HG03095 (cell line): ENCODE measurements at regions not wholly inside any gene's neighbourhood (a gene's known extent, or its start where the extent isn't known, plus 50 kb on each side); places are given as distances from the start of the nearest gene placed in this dataset.
"Not testable (repeated sequence)": the region's sequence is repeated elsewhere in the genome, so short reads cannot be mapped to it uniquely, and the experiment has no call there.

Experiments used
- ATAC-seq: cut with Tn5 transposase; IDR thresholded peaks from one replicate; pipeline ENCODE4 v1.9.1; 2021; ENCODE audit warnings: moderate library complexity; ENCODE audit not compliant: unreplicated experiment

GRCh38 chr3:26108846-26109489 lies 319.1 kb downstream of the OXSM start:
- ATAC-seq: no peak

- ATAC-seq: no peak
Measured at GRCh38 chr3:26114851-26115250, 325.0 kb downstream of the OXSM start.

GRCh38 chr3:26118165-26118564 lies 328.3 kb downstream of the OXSM start:
- ATAC-seq: no peak

GRCh38 chr3:26132942-26133341 lies 343.1 kb downstream of the OXSM start:
- no peak for ATAC-seq

- ATAC-seq: no peak
Measured at GRCh38 chr3:26141296-26141695, 351.4 kb downstream of the OXSM start.

- no peak for ATAC-seq
Measured at GRCh38 chr3:26145769-26146168, 355.9 kb downstream of the OXSM start.

- not testable (repeated sequence) for ATAC-seq
Measured at GRCh38 chr3:26157428-26157827, 367.5 kb downstream of the OXSM start.

- no peak for ATAC-seq
Measured at GRCh38 chr3:26171006-26171405, 381.1 kb downstream of the OXSM start.

GRCh38 chr3:26191556-26191955 lies 401.7 kb downstream of the OXSM start:
- no peak for ATAC-seq

- ATAC-seq: no peak
Measured at GRCh38 chr3:26193558-26193957, 403.7 kb downstream of the OXSM start.

GRCh38 chr3:26196781-26197180 lies 406.9 kb downstream of the OXSM start:
- no peak for ATAC-seq

- no peak for ATAC-seq
Measured at GRCh38 chr3:26198609-26199008, 408.7 kb downstream of the OXSM start.

GRCh38 chr3:26202169-26202568 lies 412.3 kb downstream of the OXSM start:
- no peak for ATAC-seq

- no peak for ATAC-seq
Measured at GRCh38 chr3:26205475-26205874, 415.6 kb downstream of the OXSM start.

GRCh38 chr3:26208201-26208600 lies 414.4 kb upstream of the LRRC3B start:
- no peak for ATAC-seq

- ATAC-seq: no peak
Measured at GRCh38 chr3:26229801-26230200, 392.8 kb upstream of the LRRC3B start.

- ATAC-seq: no peak
Measured at GRCh38 chr3:26233374-26233773, 389.2 kb upstream of the LRRC3B start.

GRCh38 chr3:26236531-26236930 lies 386.0 kb upstream of the LRRC3B start:
- no peak for ATAC-seq

GRCh38 chr3:26237036-26237682 lies 385.4 kb upstream of the LRRC3B start:
- no peak for ATAC-seq

GRCh38 chr3:26244586-26244985 lies 378.0 kb upstream of the LRRC3B start:
- ATAC-seq: not testable (repeated sequence)

GRCh38 chr3:26245236-26245635 lies 377.3 kb upstream of the LRRC3B start:
- no peak for ATAC-seq

GRCh38 chr3:26246901-26247300 lies 375.7 kb upstream of the LRRC3B start:
- no peak for ATAC-seq

GRCh38 chr3:26247712-26248111 lies 374.9 kb upstream of the LRRC3B start:
- no peak for ATAC-seq
